ENCODE measurements at regions not wholly inside any gene's neighbourhood (a gene's known extent, or its start where the extent isn't known, plus 50 kb on each side); places are given as distances from the start of the nearest gene placed in this dataset.

- TF ChIP-seq CTCF (IDR thresholded peaks at IDR 0.05; ENCODE audit: low read depth, low read length) (no peak), EZH2phosphoT487 (IDR thresholded peaks at IDR 0.05; ENCODE audit: low read depth) (no peak)
Observed at GRCh38 chr10:57817741-57818140, 450.0 kb downstream of the IPMK start.

Measured in OCI-LY3 (cell line).